Activated T-cell treated with anti-CD3 and anti-CD28 coated beads, Interleukin-2, amount 50 U/mL, for 4 hours (primary cell): ENCODE measurements at regions not wholly inside any gene's neighbourhood (a gene's known extent, or its start where the extent isn't known, plus 50 kb on each side); places are given as distances from the start of the nearest gene placed in this dataset.
A peak's percentile ranks its signal among the peaks of the same experiment; 100 is the strongest.
"Not testable (repeated sequence)": the region's sequence is repeated elsewhere in the genome, so short reads cannot be mapped to it uniquely, and the experiment has no call there.

Experiments
- ATAC-seq, 2 donors: fragments of 200-7000 bp; cut with Tn5 transposase; one replicate each; pipeline ENCODE4 v1.10.0; 2021
- DNase-seq: peaks from one replicate; pipeline ENCODE4 v3.0.0-alpha.2; 2020
- H3K27me3 Mint-ChIP-seq: one replicate; pipeline ENCODE4 v1.8.0; 2021; ENCODE audit warnings: low read depth, mixed read lengths
- H3K36me3 Mint-ChIP-seq: one replicate; pipeline ENCODE4 v1.8.0; 2022; ENCODE audit warnings: mixed read lengths; ENCODE audit not compliant: insufficient read depth
- H3K4me1 Mint-ChIP-seq: one replicate; pipeline ENCODE4 v1.8.0; 2021; ENCODE audit warnings: low read depth, mixed read lengths
- H3K4me3 Mint-ChIP-seq: one replicate; pipeline ENCODE4 v1.8.0; 2021; ENCODE audit warnings: mild to moderate bottlenecking, moderate library complexity, mixed read lengths
- H3K9me3 Mint-ChIP-seq: one replicate; pipeline ENCODE4 v1.8.0; 2021; ENCODE audit warnings: mixed read lengths

DNA sequence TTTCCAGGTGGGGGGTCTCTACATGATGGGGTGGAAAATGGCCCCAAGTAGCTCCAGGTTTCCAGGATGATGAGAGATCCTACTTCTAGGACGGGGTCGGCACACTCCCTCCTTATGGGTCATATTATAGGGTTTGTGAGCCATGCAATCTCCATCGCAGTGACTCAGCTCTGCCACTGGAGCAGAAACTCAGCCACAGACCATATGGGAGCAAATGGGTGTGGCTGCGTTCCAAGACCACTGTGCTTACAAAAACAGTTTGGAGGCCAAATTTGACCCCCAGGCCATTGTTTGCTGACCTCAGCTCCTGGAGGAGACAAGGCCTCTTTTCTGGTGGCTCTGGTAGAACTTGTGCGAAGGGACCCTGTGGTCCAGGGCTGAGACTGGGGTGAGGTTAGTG lies 92.7 kb upstream of the CRYM start:
- not testable (repeated sequence) for H3K4me3 Mint-ChIP-seq, H3K36me3 Mint-ChIP-seq, H3K27me3 Mint-ChIP-seq, H3K9me3 Mint-ChIP-seq, DNase-seq, ATAC-seq, H3K4me1 Mint-ChIP-seq

DNA sequence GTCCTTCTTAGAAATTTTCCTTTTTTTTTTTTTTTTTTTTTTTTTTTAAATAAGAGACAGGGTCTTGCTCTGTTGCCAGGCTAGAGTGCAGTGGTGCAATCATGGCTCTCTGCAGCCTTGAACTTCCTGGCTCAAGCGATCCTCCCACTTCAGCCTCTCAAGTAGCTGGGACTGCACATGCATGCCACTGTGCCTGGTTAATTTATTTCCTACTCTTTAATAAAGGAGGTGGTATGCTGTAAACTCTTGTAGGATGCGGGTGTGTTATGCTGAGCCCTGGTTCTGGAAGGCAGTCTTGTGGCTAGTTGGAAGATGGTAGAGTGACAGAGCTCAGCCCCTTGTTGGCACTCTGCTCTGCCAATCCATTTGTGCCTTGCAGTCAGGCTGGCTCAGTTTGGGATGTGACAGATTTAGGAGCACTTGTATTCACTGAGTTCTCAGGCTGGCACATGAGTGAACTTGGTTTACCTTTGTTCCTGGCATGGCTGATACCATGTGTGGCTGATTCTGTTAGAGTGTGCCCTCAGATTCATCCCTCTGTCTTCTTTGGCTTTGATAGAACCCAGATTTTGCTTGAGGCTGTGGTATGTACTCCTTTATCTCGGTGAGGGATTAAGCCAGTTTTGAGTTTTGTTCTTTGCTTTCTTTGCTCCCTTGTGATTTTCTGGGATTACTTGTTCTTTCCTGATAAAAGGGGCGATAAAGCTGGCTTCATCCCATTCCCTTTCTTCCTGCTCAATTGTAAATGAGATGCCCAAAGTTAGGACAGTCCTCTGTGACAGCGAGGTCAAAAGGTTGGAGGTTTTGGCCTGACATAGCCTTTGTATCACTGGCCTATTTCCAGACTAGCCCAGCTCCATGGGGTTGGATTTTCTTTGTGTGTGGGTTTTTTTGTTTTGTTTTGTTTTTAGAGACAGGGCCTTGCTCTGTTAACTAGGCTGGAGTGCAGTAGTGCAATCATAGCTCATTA lies 91.2 kb upstream of the CRYM start:
- H3K27me3 Mint-ChIP-seq, ATAC-seq, H3K4me3 Mint-ChIP-seq, H3K36me3 Mint-ChIP-seq, H3K9me3 Mint-ChIP-seq, DNase-seq, H3K4me1 Mint-ChIP-seq: not testable (repeated sequence)

DNA sequence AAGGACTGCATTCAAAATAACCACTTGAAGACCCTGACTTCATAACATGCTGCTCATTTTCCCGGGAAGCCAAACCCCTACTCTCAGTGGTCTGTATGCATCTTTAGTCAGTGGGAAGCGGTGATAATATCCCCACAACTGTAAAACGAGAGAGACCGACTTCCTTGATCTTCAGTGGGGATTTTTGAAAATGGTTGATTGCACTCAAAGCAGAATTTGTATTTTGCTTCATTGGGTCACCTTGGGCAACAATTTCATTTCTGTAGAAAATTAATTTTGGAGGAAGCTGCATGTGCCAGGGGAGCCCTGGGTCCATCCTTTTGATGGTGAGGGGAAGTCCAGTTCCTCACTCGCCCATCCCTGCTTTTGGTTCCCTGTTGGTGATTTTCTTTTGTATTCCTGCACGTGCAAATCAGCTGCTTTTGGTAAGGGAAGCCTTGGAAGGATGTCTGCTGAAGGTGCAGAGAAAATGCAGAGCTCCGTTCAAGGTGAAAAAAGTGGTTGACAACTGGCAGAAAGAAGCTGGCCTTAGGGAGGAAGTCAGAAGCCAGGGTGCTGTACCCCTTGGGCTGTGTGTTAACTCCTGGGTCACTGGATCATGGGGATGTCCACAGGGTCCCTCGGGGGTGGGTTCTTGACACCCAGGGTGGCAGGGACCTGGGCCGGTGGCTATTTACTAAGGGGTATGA lies 89.8 kb upstream of the CRYM start:
- H3K9me3 Mint-ChIP-seq, DNase-seq, H3K36me3 Mint-ChIP-seq, H3K4me1 Mint-ChIP-seq, ATAC-seq, H3K27me3 Mint-ChIP-seq, H3K4me3 Mint-ChIP-seq: not testable (repeated sequence)

DNA sequence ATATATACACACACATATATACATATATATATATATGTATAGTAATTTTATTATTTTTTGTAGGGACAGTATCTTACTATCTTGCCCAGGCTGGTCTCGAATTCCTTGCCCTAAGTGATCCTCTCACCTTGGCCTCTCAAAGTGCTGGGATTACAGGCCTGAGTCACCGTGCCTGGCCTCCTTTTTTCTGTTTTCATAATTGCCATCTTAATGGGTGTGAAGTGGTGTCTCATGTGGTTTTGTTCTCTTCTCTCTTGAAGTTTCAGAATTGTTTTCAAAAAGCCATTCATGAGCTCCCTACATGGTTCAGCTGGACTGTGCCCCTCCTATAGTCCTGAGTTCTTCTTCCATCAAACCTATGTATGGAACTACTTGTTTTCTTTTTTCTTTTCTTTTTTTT lies 88.9 kb upstream of the CRYM start:
- not testable (repeated sequence) for H3K36me3 Mint-ChIP-seq, H3K4me3 Mint-ChIP-seq, H3K4me1 Mint-ChIP-seq, H3K9me3 Mint-ChIP-seq, H3K27me3 Mint-ChIP-seq, DNase-seq
- peak; percentile 51 to 58 for ATAC-seq

DNA sequence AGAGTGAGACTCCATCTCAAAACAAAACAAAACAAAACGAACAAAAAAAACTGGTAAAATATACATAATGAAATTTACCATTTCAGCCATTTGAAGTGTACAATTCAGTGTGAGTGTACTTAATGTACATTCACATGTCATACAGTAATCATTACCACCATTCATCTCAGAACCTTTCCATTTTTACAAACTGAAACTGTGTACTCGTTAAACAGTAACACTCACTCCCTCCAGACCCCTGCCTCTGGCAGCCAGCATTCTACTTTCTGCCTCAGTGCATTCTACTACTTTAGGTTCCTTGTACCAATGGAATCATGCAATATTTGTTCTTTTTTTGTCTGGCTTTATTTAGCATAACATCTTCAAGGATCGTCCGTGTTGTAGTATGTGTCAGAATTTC lies 87.5 kb upstream of the CRYM start:
- H3K27me3 Mint-ChIP-seq, H3K9me3 Mint-ChIP-seq, DNase-seq, ATAC-seq, H3K36me3 Mint-ChIP-seq, H3K4me1 Mint-ChIP-seq, H3K4me3 Mint-ChIP-seq: not testable (repeated sequence)

DNA sequence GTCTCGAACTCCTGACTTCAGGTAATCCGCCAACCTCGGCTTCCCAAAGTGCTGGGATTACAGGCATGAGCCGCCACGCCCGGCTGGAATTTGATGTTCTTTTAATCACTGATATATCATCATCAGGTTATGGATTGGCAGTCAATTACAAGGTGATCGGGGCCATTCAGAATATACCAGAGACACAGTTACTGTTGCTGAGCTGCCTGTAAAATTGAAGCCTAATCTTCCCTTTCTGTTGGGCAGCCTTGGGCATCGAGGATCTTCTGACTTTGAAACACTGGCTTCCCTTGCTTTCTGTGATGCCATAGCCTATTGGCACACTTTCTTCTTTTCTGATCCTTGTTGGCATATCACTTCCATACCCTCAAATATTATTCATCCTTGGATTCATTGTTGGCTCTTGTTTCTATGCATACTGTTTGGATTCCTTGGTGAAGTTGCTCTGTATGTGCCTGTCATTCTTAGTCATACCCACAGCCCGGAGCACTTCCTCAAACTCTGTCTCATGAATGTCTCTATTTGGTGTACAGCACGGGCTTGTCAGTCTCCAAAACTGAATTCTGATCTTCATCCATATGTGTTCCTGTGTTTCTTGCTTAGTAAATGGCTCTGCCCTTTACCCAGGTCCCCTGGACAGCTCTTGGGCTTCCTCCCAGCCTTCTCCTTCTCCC lies 85.6 kb upstream of the CRYM start:
- not testable (repeated sequence) for H3K4me3 Mint-ChIP-seq, H3K27me3 Mint-ChIP-seq, ATAC-seq, H3K4me1 Mint-ChIP-seq, DNase-seq, H3K36me3 Mint-ChIP-seq, H3K9me3 Mint-ChIP-seq

DNA sequence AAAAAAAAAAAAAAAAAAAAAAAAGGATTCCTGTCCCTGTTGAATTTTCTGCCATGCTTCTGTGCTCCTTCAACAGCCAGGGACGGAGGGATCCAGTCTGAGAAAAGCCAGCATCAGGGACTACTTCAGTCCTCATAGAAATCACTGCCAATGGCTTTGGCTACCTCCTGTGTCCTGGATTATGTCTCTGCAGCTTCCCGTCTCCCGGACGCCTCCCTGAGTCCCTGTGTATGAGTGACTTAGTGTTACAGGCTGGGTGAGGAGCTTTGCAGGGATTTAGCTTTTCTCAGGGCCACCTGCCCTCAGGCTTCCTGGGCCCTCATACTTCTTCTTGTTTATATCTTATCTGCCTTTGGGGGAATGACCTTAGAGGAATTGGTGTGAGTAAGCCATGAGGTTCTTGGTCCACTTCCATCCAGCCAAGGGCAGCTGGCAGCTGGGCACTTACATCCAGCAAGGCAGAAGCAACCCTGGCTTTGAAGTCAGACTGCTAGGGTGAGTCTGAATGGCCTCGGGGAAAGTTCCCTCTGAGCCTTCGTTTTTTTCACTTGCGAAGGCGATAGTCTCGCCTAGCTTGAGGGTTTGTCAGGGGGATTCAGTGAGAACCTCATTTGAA lies 83.6 kb upstream of the CRYM start:
- not testable (repeated sequence) for H3K4me3 Mint-ChIP-seq, H3K27me3 Mint-ChIP-seq, H3K36me3 Mint-ChIP-seq, H3K9me3 Mint-ChIP-seq, H3K4me1 Mint-ChIP-seq, ATAC-seq, DNase-seq

DNA sequence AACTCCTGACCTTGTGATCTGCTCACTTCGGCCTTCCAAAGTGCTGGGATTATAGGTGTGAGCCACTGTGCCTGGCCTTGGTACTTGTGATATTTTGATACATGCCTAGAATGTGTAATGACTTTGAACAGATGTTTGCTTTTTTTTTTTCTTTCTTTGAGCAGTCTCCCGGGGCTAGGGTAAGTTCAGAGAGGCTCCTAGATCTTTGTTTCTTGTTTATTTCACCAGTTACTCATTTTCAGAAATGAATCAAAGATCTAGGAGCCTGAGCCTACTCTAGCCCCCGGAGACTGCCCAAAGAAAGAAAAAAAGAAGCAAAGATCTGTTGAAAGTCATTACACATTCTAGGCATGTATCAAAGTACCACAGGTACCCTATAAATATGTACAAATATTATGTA lies 83.0 kb upstream of the CRYM start:
- not testable (repeated sequence) for H3K4me1 Mint-ChIP-seq, H3K9me3 Mint-ChIP-seq, H3K4me3 Mint-ChIP-seq, DNase-seq, ATAC-seq, H3K27me3 Mint-ChIP-seq, H3K36me3 Mint-ChIP-seq

DNA sequence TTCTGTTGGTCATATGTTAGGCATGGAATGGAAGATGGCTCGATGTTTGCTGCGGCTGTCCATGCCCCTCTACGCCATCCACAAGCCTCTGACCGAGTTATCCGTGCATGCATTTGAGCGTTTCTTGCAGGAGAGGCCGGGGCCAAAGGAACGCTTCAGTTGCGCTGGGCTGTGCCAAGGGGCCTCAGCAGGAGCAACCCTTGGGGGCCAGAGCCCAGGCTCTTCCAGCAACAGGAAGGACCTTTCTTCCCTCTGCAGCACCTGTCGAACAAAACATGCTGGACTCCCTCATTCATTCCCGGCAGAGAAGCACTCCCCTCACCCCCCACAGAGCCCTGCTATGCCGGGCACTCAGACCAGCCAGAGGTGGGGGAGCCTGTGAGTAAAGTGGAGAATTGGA lies 81.4 kb upstream of the CRYM start:
- not testable (repeated sequence) for H3K4me3 Mint-ChIP-seq, H3K9me3 Mint-ChIP-seq, H3K4me1 Mint-ChIP-seq, H3K36me3 Mint-ChIP-seq, DNase-seq
- peaks cover 13% of the 10 kb centered on the region for H3K27me3 Mint-ChIP-seq
- ATAC-seq, result peak in 1 of 2 donors; percentile 18

DNA sequence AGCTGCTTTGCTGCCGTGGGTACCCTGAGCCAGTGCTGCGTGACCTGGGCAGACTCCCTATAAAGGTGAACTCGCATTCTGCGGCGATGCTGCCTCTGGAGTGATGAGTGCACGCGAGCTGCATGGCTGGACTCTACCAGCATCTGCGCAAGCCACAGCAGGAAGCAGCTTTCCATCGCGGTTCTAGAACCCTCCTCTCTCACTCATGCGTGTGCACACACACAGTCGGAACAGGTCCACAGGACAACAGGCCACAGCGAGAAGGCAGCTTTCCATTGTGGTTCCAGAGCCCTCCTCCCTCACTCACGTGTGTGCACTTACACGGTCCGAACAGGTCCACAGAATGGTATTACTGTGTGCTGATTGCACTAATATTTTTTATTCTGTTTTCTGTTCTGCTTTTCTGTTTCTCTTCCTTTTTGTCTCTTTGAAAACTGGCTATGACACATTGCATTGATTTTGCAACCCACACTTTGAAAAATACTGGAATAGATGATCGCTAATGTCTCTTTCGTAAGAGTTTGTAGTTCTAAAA lies 80.2 kb upstream of the CRYM start:
- not testable (repeated sequence) for H3K4me1 Mint-ChIP-seq, H3K36me3 Mint-ChIP-seq, DNase-seq, H3K9me3 Mint-ChIP-seq, H3K4me3 Mint-ChIP-seq, ATAC-seq
- H3K27me3 Mint-ChIP-seq, result peaks cover 17% of the 10 kb centered on the region

DNA sequence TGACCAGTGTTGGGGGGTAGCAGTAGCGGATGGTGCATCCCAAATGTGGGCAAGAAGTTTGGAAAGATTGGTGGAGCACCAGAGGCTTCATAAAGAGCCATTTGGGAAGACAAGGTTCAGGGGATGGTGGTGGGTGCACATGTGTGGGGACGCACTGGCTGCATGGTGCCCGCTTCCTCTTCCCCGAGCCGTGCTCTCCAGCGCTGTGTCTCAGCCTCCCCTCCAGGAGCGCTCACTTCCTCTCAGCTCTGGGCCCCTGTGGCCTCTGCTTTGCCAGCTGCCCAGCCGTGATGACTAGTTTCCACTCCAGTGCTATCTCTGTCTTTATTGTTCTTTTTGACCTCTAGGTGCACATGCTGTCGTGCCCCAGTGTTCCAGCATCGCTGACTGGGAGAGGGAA lies 78.2 kb upstream of the CRYM start:
- not testable (repeated sequence) for ATAC-seq, H3K36me3 Mint-ChIP-seq, H3K4me3 Mint-ChIP-seq, DNase-seq, H3K9me3 Mint-ChIP-seq, H3K4me1 Mint-ChIP-seq
- H3K27me3 Mint-ChIP-seq, result peaks cover 17% of the 10 kb centered on the region

DNA sequence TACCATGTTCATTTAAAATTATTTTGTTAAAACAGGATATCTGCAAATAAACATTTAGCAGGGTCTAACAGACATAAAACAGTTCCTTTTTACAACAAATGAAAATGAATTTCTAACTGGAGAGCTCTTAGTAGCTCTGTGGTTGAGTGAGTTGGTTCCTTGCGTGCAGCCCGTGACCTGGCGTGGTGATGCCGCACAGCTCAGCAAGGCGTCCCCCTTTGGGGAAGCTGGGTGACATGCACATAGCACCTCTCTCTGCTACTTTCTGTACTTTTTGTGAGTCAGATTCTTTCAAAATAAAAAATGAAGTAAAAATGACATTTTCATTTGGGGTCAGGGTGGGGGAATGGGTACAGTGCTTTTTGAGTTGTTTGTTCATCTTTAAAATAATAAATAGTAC lies 73.3 kb upstream of the CRYM start:
- peaks cover 15% of the 10 kb centered on the region for H3K27me3 Mint-ChIP-seq

DNA sequence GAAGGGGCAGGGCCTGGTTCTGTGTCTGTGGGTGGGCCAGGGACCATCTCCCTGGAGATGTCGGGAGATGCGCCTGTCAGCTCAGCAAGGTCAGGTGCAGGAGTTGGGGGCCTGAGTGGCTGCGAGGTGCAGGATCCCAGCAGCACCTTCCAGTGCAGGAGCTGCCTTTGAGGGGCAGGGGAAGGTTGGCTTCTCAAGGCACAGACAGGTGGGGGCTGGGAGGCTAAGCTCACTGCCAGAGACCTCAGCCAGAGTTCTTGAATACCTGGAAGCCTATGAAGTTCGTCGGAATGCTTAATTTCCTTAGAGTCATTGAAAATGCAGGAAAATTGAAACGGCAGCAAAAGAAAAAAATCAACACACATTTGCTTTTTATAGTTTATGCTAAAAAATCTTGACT lies 72.8 kb upstream of the CRYM start:
- not testable (repeated sequence) for DNase-seq, H3K4me3 Mint-ChIP-seq, H3K9me3 Mint-ChIP-seq, ATAC-seq, H3K36me3 Mint-ChIP-seq, H3K4me1 Mint-ChIP-seq, H3K27me3 Mint-ChIP-seq

More for the DNA sequence above, 73.3 kb upstream of the CRYM start:
- DNase-seq, ATAC-seq, H3K9me3 Mint-ChIP-seq, H3K4me3 Mint-ChIP-seq, H3K4me1 Mint-ChIP-seq, H3K36me3 Mint-ChIP-seq: not testable (repeated sequence)

DNA sequence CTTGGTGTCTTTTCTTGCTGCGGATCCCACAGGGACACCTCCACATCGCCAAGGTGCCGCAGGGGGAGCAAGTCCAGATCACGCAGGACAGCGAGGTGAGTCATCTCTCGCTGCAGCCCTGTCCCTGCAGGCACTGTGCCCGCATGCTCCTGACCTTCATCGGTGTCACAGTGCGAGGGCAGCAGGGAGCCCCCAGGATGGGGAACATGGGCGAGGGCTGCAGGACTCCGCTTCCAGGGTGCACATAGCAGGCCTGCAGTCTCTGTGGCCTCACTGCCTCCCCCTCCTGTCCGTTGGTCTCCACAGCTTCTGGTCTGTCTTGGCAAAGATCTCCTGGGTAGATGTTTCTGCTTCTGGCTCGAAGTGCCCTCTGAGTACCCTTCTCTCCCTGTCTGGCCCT lies 71.2 kb upstream of the CRYM start:
- H3K36me3 Mint-ChIP-seq, H3K9me3 Mint-ChIP-seq, ATAC-seq, H3K4me1 Mint-ChIP-seq, DNase-seq, H3K27me3 Mint-ChIP-seq, H3K4me3 Mint-ChIP-seq: not testable (repeated sequence)
